Activated CD8-positive, alpha-beta memory T cell treated with anti-CD3 and anti-CD28 coated beads for 36 hours (primary cell): ENCODE measurements at regions not wholly inside any gene's neighbourhood (a gene's known extent, or its start where the extent isn't known, plus 50 kb on each side); places are given as distances from the start of the nearest gene placed in this dataset.

Experiments
- CTCF ChIA-PET: fragments of 350-600 bp; sonication (Branson Sonifier 250); formaldehyde crosslinking; loops from one replicate; lab custom pipeline; 2021; ENCODE audit warnings: antibody characterized with exemption; lab: Charles Lee
- POLR2A ChIA-PET: fragments of 350-600 bp; sonication (Branson Sonifier 250); formaldehyde crosslinking; loops from one replicate; lab custom pipeline; 2021; ENCODE audit warnings: antibody characterized with exemption; lab: Charles Lee

DNA sequence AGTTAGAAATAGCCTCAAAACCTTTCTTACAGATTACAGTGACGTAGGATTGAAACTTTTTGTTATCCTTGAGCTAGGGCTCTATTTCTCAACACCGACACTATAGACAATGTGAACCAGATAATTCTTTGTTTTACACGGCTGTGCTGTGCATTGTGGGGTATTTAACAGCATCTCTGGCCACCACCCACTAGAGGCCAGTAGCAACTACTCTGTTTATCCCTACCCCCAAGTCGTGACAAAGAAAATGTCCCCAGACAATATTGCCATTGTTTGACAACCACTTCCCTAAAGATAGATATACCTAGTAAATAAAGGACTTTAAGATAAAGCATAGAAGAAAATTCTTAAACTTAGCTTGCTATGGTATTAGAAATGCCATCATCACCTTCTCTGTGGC, 359.6 kb downstream of the ARL4A start:
- CTCF ChIA-PET: no interaction called here
- POLR2A ChIA-PET: no interaction called here

DNA sequence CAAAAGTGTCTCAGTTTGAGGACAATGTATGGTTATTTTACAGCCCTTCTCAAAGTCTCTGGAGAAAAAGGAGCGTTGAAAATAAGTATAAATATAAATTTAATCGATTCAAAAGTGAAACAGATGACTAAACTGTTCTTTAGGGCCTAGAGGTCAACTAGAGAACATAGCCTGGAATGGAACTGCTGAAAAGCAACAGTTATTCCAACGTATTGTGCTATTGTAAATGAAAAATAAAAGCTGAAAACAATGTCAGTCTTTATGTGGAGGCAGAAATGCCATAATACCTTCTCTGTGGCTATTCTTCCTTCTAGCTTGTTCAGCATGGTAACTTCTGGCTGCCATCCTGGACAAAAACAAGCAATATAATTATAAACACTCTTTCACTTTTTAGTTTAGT, 362.5 kb downstream of the ARL4A start:
- ChIA-PET CTCF (no interaction called here), POLR2A (no interaction called here)

DNA sequence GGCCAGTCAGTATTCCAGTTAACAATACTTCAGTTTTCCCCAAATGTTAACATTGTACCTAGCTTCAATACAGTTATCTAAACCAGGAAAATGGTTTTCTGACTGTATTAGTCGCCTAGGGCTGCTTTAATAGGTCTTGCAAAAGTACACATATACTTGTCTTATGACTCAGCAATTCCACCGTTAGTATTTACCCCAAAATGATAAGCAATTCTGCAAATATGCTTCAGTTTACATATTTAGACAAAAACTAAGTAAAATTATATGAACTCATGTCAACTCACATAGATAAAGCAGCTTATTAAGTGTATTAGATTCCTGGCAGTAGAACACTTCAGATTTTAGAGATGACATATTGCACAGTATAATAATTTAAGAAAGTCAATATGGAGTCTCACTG, 363.3 kb downstream of the ARL4A start:
- POLR2A ChIA-PET: no interaction called here
- CTCF ChIA-PET: no interaction called here

DNA sequence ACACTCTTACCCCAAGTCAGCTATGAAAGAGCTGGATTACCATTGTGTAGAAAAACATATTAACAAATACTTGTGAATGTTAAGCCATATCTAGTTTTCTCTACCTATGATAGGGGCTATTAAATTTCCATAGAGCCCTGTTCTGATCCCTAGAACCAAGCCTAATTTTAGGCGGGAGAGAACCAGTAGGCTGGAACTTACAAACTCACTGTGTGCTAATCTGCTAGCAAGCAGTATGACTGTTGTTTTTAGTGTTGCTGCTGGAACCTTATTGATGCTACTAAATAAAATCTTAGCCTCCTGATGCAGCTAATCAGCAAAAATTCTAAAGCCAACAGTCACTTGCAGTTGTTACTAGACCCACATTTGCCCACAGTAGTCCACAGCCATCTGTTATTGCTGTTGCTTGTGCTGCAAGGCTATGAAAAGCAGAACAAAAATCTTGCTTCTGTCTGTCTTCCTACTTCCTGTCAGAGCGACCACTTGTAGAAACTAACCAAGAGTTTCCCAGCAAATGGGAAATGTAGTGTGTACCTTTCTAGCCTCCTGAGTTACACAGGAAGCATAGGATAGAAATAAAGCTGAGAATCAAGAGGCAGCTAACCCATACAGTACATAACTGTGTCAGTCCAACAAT, 368.4 kb downstream of the ARL4A start:
- ChIA-PET POLR2A (no interaction called here), CTCF (no interaction called here)

DNA sequence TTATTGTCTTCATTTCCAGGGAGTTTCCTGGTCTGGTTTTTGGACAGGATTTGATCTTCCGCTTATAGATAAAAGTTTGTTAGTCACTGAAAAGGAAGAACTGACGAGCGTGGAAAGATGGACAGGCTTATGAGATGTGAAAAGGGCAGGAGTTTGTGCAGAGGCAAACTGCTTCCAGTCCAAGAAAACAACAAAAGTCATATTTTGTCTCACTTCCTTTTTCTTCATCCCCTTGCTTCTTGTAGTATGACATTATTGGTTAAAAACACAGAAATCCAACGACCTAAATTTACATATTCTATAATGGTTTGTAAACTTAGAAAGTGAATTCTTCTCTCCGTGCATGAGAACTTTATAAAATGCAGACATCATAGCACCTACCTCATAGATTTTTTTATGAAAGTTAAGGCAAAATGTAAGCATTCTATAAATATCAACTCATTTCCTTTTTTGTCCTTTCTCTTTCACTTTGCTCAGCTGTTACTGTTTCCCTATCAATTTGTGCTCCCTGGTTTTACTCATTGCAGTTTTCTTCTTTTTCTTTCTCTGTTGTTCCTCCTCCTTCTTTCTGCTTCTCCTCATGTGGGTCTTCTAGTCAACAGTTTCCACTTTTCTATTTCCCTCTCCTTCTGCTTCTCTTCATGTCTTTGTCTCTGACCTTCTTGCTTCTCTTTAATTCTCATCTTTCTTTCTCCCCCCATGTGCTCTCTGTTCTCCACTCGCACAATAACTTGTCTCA, 370.2 kb downstream of the ARL4A start:
- CTCF ChIA-PET: no interaction called here
- POLR2A ChIA-PET: no interaction called here

DNA sequence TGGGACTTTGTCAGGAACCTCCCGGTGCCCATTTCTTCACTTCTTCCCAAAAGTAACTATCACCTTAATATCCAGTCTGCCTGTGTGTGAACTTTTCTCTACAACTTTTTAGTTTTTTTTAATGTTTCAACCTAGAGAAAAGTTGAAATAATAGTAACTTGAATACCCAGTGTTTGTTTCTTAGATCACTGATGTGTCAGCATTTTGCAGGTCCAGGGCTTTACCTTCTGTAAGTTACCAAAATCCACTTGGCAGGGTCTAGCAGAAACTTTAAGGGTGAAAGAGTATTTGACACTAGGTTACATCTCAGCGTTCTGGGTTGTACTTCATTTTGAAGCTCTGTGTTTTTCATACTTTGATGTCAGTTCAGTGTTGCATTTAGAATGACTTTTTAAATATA, 372.7 kb downstream of the ARL4A start:
- CTCF ChIA-PET: no interaction called here
- POLR2A ChIA-PET: no interaction called here

DNA sequence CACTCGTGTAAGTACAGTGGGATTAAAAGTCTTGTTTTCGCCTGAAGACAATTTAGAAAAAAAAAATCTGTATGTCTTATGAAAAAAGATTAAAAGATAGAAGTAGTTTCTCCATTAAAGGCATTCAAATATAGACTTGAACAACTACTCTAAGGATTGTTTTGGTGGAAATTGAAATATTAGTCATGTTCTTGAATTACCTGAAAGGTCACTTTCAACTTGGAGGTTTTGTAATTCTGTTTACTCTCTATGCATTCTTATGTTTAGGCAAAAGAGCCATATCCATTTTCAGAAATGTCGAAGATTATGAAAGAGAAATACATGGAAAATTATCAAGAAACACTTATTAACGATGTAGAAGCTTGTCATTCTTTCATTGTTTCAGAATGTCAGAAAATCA, 373.7 kb downstream of the ARL4A start:
- POLR2A ChIA-PET: no interaction called here

DNA sequence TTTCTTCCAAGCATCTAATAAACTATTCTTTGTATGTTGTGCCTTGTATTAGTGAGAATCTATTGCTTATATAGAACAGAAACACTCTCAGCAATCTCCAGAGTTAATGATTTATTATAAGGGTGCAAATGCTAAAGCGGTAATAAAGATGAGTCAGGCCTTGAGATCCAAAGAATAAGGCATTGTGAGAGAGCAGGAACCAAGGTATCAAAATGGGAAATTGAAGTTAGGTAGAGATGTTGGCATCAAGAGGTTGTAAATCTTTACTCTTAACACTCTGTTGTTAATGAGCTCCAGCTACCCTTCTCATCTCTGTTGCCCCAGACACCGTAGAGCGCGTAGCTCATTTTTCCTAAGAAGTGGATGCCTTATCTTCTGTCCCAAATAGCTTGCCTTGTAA, 375.2 kb downstream of the ARL4A start:
- ChIA-PET POLR2A (no interaction called here), CTCF (no interaction called here)

More for the DNA sequence above, 373.7 kb downstream of the ARL4A start:
- CTCF ChIA-PET: no interaction called here

DNA sequence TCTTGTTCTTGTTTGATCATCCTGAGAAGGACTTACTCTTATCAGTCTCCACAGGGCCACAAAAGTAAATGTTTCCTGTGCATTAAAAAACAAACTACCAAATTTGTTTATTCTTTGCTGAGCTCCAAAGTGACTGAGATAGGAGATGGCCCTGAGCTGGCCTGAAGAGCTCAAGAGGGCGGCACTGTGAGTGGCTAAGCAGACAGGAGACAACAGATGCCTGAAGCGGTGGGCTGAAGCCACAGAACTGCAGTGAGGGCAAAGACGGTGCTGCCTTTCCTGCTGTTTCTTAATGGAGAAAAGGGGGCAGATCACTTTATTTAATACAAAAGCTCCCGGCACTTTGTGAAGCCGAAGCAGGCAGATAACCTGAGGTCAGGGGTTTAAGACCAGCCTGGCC, 379.6 kb downstream of the ARL4A start:
- CTCF ChIA-PET: no interaction called here
- POLR2A ChIA-PET: no interaction called here

DNA sequence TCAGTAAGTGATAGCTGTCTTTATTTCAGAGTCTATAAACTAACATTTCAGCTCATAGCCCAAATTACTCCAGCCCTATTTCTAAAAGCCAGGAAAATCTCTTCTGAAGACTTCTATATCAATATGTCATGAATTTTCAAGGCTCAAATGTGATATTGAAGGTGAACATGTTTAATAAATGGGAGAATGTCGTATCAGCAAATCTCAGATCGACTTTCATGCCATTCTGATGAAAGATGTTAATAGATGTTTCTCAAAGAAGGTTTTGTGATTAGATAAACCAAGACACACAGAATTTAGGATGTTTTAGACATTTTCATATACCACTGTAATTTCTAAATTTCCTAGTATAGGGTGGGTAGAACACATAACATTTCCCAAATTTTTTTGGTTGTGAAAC, 380.6 kb downstream of the ARL4A start:
- POLR2A ChIA-PET: no interaction called here
- CTCF ChIA-PET: no interaction called here

DNA sequence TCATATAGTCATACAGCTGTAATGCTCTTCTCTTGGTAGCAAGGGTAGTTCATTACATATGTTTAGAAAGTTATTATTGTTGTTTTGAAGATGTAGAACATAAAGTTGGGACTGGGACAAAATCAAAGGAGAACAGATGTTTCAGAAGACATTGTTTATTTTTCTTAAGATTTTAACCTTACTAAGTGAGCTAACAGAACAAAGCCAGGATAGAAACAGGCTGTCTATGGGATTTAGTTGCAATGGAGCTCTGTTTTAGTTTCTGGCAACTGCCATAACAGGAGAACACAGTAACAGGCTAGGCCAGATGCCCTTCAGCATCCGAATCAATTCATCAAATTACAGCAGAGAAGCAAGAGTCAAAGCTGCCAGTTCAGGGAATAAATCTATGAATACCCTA, 382.4 kb downstream of the ARL4A start:
- CTCF ChIA-PET: no interaction called here
- POLR2A ChIA-PET: no interaction called here

DNA sequence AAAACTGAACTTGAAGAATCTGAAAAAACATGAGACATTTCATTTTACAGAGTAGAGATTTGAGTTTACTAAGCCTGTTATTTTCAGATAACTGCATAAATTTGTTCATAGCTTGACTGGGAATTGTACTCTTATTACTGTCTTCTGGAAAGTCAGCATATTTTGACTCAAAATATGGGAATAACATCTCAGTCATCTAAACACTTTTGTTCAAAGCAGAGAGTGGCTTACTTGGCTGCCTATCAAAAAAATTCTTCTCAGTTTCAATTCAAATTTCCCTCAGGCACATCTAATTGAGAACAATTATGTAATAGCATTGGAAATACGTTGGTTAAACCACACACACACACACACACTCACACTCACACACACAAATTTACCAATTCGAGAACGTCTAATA, 384.6 kb downstream of the ARL4A start:
- ChIA-PET CTCF (interaction anchor here (0.7 kb wide), 1 partner anchor 24 kb away, joined by 3 read pairs; no protein-coding TSS in a partner anchor), POLR2A (no interaction called here)

DNA sequence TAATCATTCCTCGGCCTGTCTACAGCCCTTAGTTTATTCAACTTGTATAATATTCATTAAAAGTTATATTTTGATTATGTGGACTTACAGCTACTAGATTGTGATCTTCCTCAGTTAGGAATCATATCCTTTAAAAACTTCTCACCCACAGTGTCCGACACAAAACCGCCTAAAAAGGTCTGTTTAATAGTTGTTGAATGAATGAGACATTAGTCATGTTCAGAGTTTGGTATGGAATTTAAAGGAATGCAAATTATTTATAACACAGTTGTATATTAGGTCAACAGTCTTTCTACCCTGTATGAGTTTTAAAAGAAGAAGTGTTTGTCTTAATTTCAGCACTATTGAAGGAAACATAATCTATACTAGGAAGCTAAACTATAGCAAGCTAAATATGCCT, 390.0 kb downstream of the ARL4A start:
- CTCF ChIA-PET: no interaction called here
- POLR2A ChIA-PET: no interaction called here

DNA sequence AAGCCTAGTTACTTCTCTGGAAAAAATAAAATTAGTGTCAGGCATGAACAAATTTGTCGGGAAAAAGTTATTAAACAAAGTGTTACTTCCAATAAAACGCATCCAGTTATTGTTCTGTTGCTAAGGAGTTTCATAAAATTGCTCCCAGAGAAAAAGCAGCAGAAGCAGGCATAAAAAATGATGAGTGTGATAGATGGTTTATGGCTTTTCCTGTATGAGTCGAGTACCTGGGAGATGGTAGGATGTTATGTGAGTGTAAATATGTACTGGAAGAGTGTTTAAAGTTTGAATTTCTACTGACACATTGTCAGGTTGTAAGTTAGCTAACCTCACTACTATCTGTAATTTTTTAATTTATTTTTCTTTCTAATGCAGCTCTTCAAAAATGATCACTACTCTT, 390.7 kb downstream of the ARL4A start:
- CTCF ChIA-PET: no interaction called here

DNA sequence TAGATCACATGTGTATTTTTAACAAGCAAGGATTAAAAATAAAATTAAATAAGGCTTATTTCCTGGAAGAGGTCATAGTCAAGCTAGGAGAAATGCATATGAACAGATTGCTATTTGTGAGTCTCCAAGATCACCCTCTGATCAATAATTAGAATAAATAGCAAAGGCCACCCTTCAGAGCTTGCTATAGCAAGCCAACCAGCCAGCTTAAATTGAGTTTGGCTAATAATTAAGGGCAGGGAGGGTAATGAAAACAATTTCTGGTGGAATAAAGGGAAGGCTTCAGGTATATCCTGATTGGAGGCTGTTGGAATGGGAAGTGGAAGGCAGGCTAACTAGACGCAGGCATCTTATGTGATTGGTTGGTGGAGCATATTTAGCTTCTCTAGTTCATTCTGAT, 403.5 kb downstream of the ARL4A start:
- CTCF ChIA-PET: no interaction called here
- POLR2A ChIA-PET: no interaction called here

More for the DNA sequence above, 390.7 kb downstream of the ARL4A start:
- POLR2A ChIA-PET: no interaction called here

DNA sequence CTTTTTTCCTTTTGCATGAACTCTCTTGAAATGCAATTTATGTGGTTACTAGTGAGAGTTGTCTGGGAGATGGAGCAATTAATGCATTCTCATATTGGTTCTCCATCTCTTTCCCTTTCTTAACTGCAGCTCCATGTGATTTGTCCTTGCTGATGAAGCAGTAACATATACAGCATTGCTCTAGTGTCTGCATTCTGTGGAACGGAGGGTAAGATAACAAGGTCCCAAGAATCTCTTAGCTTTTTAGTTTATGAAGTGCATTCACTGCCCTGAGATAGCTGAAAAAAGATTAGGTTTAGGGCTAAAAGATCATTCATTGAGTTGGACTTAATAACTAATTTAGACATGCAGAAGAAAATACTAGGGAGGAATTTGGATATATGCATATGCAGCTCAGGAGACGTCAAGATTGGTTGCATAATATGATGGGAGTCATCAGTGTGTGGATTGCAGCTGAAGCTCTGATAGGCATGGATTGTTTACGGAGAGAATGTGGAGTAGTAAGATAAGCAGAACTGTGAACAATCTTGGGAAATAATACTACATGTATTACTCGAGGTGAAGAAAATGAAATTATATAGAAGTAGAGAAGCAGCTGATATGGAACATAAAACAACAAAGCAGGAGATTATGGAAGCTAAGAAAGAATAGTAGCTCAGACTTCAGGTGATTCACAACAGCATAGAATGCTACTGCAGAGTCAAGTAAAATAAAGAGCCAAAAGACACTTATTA, 404.7 kb downstream of the ARL4A start:
- POLR2A ChIA-PET: no interaction called here
- CTCF ChIA-PET: no interaction called here

DNA sequence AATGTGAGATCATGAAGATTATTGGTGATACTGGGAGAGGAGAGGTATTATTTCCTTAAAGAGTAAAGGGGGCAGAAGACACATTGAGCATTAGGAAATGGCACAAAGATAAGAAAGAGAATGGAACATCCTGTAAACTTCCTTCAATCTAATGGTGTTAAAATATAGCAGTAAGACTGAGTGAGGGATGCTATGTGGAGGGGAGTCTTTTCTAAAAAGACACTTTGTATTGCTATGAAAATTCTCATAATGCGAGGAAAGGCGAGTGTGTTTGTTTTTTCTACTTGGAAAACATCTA, 405.2 kb downstream of the ARL4A start:
- ChIA-PET POLR2A (no interaction called here), CTCF (no interaction called here)

DNA sequence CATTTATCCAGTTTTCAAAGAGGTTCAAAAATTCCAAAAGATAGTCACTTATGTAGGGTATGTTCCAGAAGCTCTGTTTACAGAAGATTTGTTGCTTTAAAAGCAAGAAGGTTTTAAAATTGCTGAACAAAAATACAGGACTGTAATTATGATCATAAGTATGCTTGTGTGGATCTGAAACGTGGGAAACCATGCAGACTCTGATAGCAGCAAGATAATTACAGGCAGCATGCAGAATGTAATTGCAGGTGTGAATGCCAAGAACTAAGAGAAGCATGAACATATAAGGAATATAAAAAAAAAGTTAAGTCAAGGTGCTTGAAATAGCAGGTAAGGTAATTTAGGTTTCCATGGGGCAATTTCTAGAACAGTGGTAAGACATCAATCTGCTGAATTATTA, 405.7 kb downstream of the ARL4A start:
- ChIA-PET CTCF (no interaction called here), POLR2A (no interaction called here)

DNA sequence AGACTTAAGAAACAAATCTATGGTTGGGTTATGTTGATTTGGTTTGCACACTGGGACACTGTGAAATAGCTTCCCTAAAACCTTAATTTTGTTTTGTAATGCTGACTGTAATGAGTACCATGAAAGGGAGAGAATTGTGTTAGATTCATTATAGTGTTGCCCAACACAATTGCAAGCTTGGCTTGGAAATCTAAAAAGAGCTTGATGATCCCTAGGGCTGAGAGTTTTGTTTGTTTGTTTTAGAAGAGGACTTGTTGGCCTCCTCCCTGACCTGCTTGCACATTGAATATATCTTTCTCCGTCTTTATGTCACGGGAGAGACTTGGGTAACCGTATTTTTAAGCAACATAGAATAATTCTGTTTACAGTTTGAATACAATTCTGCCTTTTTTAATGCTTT, 410.1 kb downstream of the ARL4A start:
- ChIA-PET POLR2A (no interaction called here), CTCF (no interaction called here)

DNA sequence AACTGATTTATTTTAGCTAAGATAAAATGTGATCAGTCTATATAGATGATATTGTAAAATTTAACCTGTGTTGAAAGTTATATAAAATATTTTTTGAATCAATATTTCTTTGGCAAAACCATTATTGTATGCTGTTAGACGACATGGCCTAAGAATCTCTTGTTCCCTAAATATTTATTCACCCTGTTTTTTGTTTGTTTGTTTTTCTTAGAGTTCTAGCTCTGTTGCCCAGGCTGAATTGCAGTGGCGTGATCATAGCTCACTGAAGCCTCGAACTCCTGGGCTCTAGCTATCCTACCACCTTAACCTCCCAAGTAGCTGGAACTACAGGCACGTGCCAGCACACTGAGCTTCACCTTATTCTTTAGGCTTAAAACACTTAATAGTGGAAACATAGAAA, 410.7 kb downstream of the ARL4A start:
- CTCF ChIA-PET: no interaction called here
- POLR2A ChIA-PET: no interaction called here

DNA sequence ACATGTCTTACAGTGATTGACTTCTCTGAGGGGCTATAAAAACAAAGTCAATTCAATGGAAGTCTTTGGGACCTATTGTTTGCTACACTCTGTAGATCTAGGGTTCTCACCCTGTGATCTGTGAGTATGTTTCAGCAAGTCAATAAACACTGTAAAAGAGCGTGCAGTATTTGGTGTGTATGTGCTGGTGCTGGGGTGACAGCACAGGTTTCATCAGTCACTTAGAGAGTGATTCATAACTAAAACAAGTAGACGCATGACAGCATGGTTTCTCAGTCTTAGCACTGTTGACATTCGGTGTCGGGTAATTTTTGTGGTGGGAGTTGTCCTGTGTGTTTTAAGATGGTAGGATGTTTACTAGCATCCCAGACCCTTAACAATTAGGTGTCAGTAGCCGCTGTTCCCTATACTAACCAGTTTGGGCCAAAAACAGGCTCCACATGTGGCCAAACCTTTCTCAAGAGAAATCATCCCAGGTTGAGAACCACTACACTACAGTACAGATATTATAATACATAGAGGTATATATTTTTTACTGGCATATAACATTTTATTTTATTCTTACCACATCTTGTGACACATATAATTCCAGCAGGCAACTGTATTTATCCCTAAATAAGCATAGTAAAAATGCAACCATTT, 411.8 kb downstream of the ARL4A start:
- CTCF ChIA-PET: no interaction called here
- POLR2A ChIA-PET: no interaction called here
